Psoas muscle (tissue), 7 donors: ENCODE measurements at regions not wholly inside any gene's neighbourhood (a gene's known extent, or its start where the extent isn't known, plus 50 kb on each side); places are given as distances from the start of the nearest gene placed in this dataset.

Experiments
- ATAC-seq, 4 donors: fragments of 200-7000 bp; cut with Tn5 transposase; one replicate each; pipeline ENCODE4 v1.9.1; 2020; ENCODE audit warnings: moderate library complexity in 3 of 4, mild to moderate bottlenecking in 2 of 4
- DNase-seq, 2 donors: peaks; one replicate each; pipeline ENCODE4 v3.0.0-alpha.2; 2020
- H3K27ac ChIP-seq: fragments of 200-600 bp; one replicate; pipeline ENCODE4 v1.8.0; 2022
- H3K27me3 ChIP-seq, 3 donors: fragments of 200-600 bp in 1 of 3; one replicate each; pipeline versions ENCODE4 v1.6.1 to v1.8.0; 2013 to 2022; ENCODE audit warnings: low read length in 2 of 3, mild to moderate bottlenecking in 2 of 3, moderate library complexity in 1 of 3; ENCODE audit not compliant: insufficient read depth in 3 of 3
- H3K36me3 ChIP-seq, 2 donors: fragments of 200-600 bp in 1 of 2; one replicate each; pipeline versions ENCODE4 v1.6.1 to v1.8.0; 2013 to 2022; ENCODE audit warnings: low read depth in 1 of 2, mild to moderate bottlenecking in 1 of 2, moderate library complexity in 1 of 2; ENCODE audit not compliant: insufficient read depth in 1 of 2
- H3K4me1 ChIP-seq: fragments of 200-600 bp; one replicate; pipeline ENCODE4 v1.8.0; 2022
- H3K4me3 ChIP-seq: fragments of 200-600 bp; one replicate; pipeline ENCODE4 v1.8.0; 2022; ENCODE audit warnings: mild to moderate bottlenecking
- H3K9me3 ChIP-seq: fragments of 200-600 bp; one replicate; pipeline ENCODE4 v1.8.0; 2022
- WGBS, 3 donors: extraction: QIAGEN DNeasy Blood & Tissue Kit; methylation state at CpG; one replicate each; pipeline versions ENCODE4 v1.1.6 to v1.1.7; 2013; 5-methylcytosine and 5-hydroxymethylcytosine counted together
- intact Hi-C, 2 donors: fragments of 100-400 bp; cut with DNase I; formaldehyde crosslinking; loops; one replicate each; pipeline versions ENCODE4 v1.11.0 to v1.14.2; 2022
- TF ChIP-seq, protein P1 (sequence below): fragments of 200-600 bp; IDR thresholded peaks from one replicate; pipeline ENCODE4 v1.8.0; 2022; ENCODE audit warnings: antibody characterized with exemption
- donor health status: healthy with polysubstance abuse.
- donor health status: DM: no; HTN: no; CAD: no; lungs with moderate emphysema.
- donor health status: Bipolar disorder and iron deficiency.
- donor health status: healthy.
- donor health status: DM: yes; HTN: yes; CAD: no.
- donor health status: DM: no; HTN: no; CAD: no.
- donor health status: DM: yes; HTN: yes; CAD: no.

DNA sequence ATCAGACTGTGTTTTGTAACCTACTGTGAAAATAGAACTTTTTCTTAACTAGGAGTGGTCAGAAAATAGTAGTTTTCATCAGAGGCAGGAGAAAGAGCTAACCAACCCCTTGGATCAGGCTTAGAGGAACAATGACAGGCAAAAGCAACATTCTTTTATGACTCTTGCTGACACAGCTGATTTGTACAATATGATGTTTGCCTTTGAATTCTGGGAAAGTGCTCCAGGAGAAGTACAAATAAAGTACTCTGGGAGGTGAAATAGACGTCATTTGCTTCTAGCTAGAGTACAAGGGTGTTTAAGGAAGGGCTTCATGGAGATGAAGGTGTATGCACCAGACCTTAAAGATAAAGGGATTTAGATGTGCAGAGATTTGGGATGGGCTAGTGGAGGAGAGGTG is 75.1 kb upstream of the KIAA1217 start:
- peaks cover 4% of the 10 kb centered on the region for H3K4me1 ChIP-seq
- TF ChIP-seq, protein P1, sequence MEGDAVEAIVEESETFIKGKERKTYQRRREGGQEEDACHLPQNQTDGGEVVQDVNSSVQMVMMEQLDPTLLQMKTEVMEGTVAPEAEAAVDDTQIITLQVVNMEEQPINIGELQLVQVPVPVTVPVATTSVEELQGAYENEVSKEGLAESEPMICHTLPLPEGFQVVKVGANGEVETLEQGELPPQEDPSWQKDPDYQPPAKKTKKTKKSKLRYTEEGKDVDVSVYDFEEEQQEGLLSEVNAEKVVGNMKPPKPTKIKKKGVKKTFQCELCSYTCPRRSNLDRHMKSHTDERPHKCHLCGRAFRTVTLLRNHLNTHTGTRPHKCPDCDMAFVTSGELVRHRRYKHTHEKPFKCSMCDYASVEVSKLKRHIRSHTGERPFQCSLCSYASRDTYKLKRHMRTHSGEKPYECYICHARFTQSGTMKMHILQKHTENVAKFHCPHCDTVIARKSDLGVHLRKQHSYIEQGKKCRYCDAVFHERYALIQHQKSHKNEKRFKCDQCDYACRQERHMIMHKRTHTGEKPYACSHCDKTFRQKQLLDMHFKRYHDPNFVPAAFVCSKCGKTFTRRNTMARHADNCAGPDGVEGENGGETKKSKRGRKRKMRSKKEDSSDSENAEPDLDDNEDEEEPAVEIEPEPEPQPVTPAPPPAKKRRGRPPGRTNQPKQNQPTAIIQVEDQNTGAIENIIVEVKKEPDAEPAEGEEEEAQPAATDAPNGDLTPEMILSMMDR, result no peak
- no peaks in the 10 kb centered on the region for H3K36me3 ChIP-seq
- WGBS, 3 donors, result 38 to 87% (median 41%) methylated on average over 1 of the region's 1 CpG
- no peaks in the 10 kb centered on the region for H3K27me3 ChIP-seq
- no peak for ATAC-seq
- H3K4me3 ChIP-seq, result no peak overlapping the region
- no peak overlapping the region for H3K27ac ChIP-seq
- DNase-seq, result no peak
- intact Hi-C loops, result no loop called here
- H3K9me3 ChIP-seq, result no peaks in the 10 kb centered on the region

DNA sequence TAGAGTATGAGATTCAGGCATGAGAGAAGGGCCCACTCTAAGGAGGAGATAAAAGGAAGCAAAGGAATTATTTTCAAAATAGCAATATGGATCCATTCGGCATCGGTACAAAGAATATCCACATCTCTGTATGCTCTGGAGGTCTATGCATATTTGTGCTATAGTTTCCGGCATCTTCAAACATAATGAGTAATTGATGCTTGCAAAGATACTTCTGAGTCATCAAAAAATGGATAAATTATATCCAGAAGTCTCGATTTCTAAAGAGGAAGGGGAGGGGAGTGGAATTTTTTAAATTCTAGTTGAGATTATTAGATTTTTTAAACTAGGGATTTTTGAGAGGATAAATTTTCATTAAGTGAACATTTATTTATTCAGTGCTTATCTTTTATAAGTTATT is 72.9 kb upstream of the KIAA1217 start:
- WGBS, 3 donors, result 61 to 75% (median 62%) methylated on average over 4 of the region's 4 CpGs
- intact Hi-C loops, result no loop called here
- no peaks in the 10 kb centered on the region for H3K9me3 ChIP-seq
- TF ChIP-seq, protein P1, result no peak
- H3K27ac ChIP-seq, result no peak overlapping the region
- H3K4me1 ChIP-seq, result peaks cover 4% of the 10 kb centered on the region
- no peak overlapping the region for H3K4me3 ChIP-seq
- DNase-seq, result no peak
- no peak for ATAC-seq
- H3K27me3 ChIP-seq, result no peaks in the 10 kb centered on the region
- H3K36me3 ChIP-seq, result no peaks in the 10 kb centered on the region

DNA sequence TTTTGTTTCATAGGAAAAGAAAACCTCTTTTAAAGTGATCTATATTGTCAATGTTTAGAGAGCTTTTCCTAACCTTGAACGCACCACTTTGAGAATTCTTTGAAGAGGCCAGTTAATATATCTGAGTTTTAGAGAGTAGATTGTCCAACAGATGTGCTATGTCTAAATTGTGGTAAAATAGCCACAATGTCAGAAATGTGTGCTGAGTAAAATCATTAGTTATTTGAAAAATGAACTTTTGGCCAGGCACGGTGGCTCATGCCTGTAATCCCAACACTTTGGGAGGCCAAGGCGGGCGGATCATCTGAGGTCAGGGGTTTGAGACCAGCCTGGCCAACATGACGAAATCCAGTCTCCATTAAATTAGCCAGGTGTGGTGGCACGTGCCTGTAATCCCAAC is 61.6 kb upstream of the KIAA1217 start:
- intact Hi-C loops, result no loop called here
- Histone ChIP-seq H3K4me3 (no peak overlapping the region), H3K27ac (no peak overlapping the region), H3K36me3 (no peaks in the 10 kb centered on the region), H3K27me3 (no peaks in the 10 kb centered on the region), H3K4me1 (no peaks in the 10 kb centered on the region), H3K9me3 (no peaks in the 10 kb centered on the region)
- TF ChIP-seq, protein P1, result no peak
- 83 to 87% (median 87%) methylated on average over 6 of the region's 6 CpGs for WGBS, 3 donors
- no peak for ATAC-seq
- no peak for DNase-seq

DNA sequence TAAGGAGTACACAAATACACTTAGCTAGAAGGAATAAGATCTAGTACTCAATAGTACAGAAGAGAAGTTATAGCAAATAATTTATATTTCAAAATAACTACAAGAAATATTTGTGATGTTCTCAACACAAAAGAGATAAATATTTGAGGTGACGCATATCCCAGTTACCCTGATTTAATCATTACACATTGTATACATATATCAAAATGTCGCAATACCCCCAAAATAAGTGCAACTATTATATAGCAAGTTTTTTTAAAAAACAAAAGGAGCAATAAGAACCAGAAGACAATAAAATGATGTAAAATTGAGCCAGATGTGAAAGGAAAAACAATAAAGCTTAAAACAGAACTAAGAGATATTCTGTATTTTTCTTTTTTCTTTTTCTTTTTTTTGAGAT is 59.3 kb upstream of the KIAA1217 start:
- Histone ChIP-seq H3K36me3 (no peaks in the 10 kb centered on the region), H3K4me3 (no peak overlapping the region), H3K9me3 (no peaks in the 10 kb centered on the region), H3K4me1 (no peaks in the 10 kb centered on the region), H3K27ac (no peak overlapping the region), H3K27me3 (no peaks in the 10 kb centered on the region)
- TF ChIP-seq, protein P1, result no peak
- ATAC-seq (no peak), DNase-seq (no peak)
- WGBS, 3 donors, result 93 to 98% (median 96%) methylated on average over 2 of the region's 2 CpGs
- intact Hi-C loops, result no loop called here

DNA sequence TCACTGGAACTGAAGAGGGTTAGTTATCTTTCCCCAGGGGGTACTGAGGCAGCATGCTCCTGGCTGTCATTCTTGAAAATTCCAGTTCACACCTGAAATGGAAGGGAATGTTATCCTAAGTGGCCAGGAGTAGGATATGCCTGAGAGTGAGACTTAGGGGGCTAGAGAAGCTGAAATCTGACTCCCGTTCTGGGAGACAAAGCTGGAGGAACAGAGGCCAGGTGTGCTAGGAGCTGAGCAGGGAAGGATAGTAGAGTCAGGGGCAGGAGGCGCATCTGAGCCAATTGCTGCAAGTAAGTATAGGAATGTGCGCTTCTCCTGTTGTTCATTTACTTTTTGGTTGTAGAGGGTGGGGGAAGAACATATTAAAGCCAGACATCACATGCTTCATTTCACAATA is 58.1 kb upstream of the KIAA1217 start:
- no peaks in the 10 kb centered on the region for H3K27me3 ChIP-seq
- H3K9me3 ChIP-seq, result no peaks in the 10 kb centered on the region
- H3K36me3 ChIP-seq, result no peaks in the 10 kb centered on the region
- no peak overlapping the region for H3K4me3 ChIP-seq
- intact Hi-C loops, result no loop called here
- H3K4me1 ChIP-seq, result no peaks in the 10 kb centered on the region
- TF ChIP-seq, protein P1, result no peak
- H3K27ac ChIP-seq, result no peak overlapping the region
- 87 to 93% (median 87%) methylated on average over 3 of the region's 3 CpGs for WGBS, 3 donors
- no peak for DNase-seq
- ATAC-seq, result no peak
